Spleen (tissue), 11 donors: ENCODE measurements at regions not wholly inside any gene's neighbourhood (a gene's known extent, or its start where the extent isn't known, plus 50 kb on each side); places are given as distances from the start of the nearest gene placed in this dataset.
"Not testable (repeated sequence)": the region's sequence is repeated elsewhere in the genome, so short reads cannot be mapped to it uniquely, and the experiment has no call there.

Experiments used
- DNase-seq: peaks from one replicate; pipeline ENCODE4 v3.0.0-alpha.2; 2020
- H3K27ac ChIP-seq, 8 donors: fragments of 200-600 bp; sonication (generic) in 7 of 8; 1 replicate in 4 of 8; 2 replicates in 4 of 8; pipeline versions ENCODE4 v1.5.0 to v1.8.0; 2016 to 2021; ENCODE audit warnings: inconsistent platforms in 4 of 8, mild to moderate bottlenecking in 4 of 8, moderate library complexity in 1 of 8
- H3K27me3 ChIP-seq, 7 donors: fragments of 200-600 bp; sonication (generic) in 6 of 7; replicated peaks in 1 of 7; 1 replicate in 4 of 7; 2 replicates in 3 of 7; pipeline versions ENCODE4 v1.5.0 to v1.8.0; 2016 to 2021; ENCODE audit warnings: inconsistent platforms in 3 of 7, mild to moderate bottlenecking in 1 of 7
- H3K36me3 ChIP-seq, 6 donors: fragments of 200-600 bp; sonication (generic) in 5 of 6; 1 replicate in 4 of 6; 2 replicates in 2 of 6; pipeline versions ENCODE4 v1.5.0 to v1.8.0; 2016 to 2021; ENCODE audit warnings: inconsistent platforms in 2 of 6
- H3K4me1 ChIP-seq, 6 donors: fragments of 200-600 bp; sonication (generic) in 5 of 6; 1 replicate in 3 of 6; 2 replicates in 3 of 6; pipeline versions ENCODE4 v1.5.0 to v1.8.0; 2016 to 2021; ENCODE audit warnings: inconsistent platforms in 3 of 6
- H3K4me3 ChIP-seq, 8 donors: fragments of 200-600 bp; sonication (generic) in 7 of 8; 1 replicate in 4 of 8; 2 replicates in 4 of 8; pipeline versions ENCODE4 v1.5.0 to v1.8.0; 2016 to 2021; ENCODE audit warnings: inconsistent platforms in 4 of 8, mild to moderate bottlenecking in 4 of 8, moderate library complexity in 2 of 8
- H3K9me3 ChIP-seq, 8 donors: fragments of 200-600 bp; sonication (generic) in 7 of 8; 1 replicate in 4 of 8; 2 replicates in 4 of 8; pipeline versions ENCODE4 v1.5.0 to v1.8.0; 2016 to 2021; ENCODE audit warnings: inconsistent platforms in 4 of 8
- CTCF ChIP-seq, 11 experiments: fragments of 200-600 bp in 7 of 11; fragments of 450-650 bp in 4 of 11; sonication (generic) in 4 of 11; IDR thresholded peaks in 8 of 11; conservative IDR thresholded peaks in 3 of 11; 1 replicate in 7 of 11; 2 replicates in 4 of 11; pipeline versions ENCODE4 v1.4.0 to v1.8.0; 2016 to 2021; ENCODE audit warnings: antibody characterized with exemption in 11 of 11, inconsistent platforms in 4 of 11, mild to moderate bottlenecking in 1 of 11
- POLR2A ChIP-seq, 3 donors: fragments of 450-650 bp; IDR thresholded peaks; one replicate each; pipeline ENCODE4 v1.5.1; 2017; ENCODE audit warnings: antibody characterized with exemption in 3 of 3, mild to moderate bottlenecking in 1 of 3
- POLR2AphosphoS5 ChIP-seq, 3 donors: sonication (generic); formaldehyde crosslinking; IDR thresholded peaks; one replicate each; pipeline ENCODE4 v1.5.1; 2017; ENCODE audit warnings: antibody characterized with exemption in 3 of 3
- WGBS, 5 donors: extraction: QIAGEN DNeasy Blood & Tissue Kit in 3 of 5; methylation state at CpG; one replicate each; pipeline versions ENCODE4 v1.1.5 to v1.1.7; 2013 to 2018; 5-methylcytosine and 5-hydroxymethylcytosine counted together
- intact Hi-C: fragments of 100-400 bp; cut with DNase I; formaldehyde crosslinking; loops from one replicate; pipeline ENCODE4 v1.15.0; 2023; ENCODE audit warnings: low total_unique reads
- donor health status: healthy with polysubstance abuse.
- donor health status: DM: no; HTN: no; CAD: no; lungs with moderate emphysema.
- donor health status: DM: no; HTN: no; CAD: no.
- donor health status: Bipolar disorder and iron deficiency.
- donor health status: healthy.
- donor health status: DM: no; HTN: no; CAD: no.
- donor health status: DM: yes; HTN: yes; CAD: no.

- DNase-seq, result no peak
- Histone ChIP-seq H3K4me3 (no peak overlapping the region), H3K27ac (no peak overlapping the region), H3K27me3 (no peaks in the 10 kb centered on the region), H3K4me1 (peaks cover 0 to 12% (median 2%) of the 10 kb centered on the region in 6 donors), H3K9me3 (no peaks in the 10 kb centered on the region), H3K36me3 (no peaks in the 10 kb centered on the region)
- 97 to 100% (median 99%) methylated on average over 2 of the region's 2 CpGs for WGBS, 5 donors
- TF ChIP-seq POLR2AphosphoS5 (IDR thresholded peaks at IDR 0.05) (no peak), CTCF (IDR thresholded peaks at IDR 0.05 in 8 of 11, conservative IDR thresholded peaks at IDR 0.05 in 3 of 11) (no peak), POLR2A (IDR thresholded peaks at IDR 0.05) (no peak)
- intact Hi-C loops, result no loop called here
Measured at GRCh38 chr15:67948215-67948614, 105.9 kb upstream of the PIAS1 start.

- H3K9me3 ChIP-seq, H3K4me3 ChIP-seq, intact Hi-C loops, H3K36me3 ChIP-seq, DNase-seq, H3K27me3 ChIP-seq, H3K27ac ChIP-seq: not testable (repeated sequence)
- peaks cover 0 to 12% (median under 1%) of the 10 kb centered on the region in 6 donors for H3K4me1 ChIP-seq
- 76 to 88% (median 79%) methylated on average over 3 of the region's 3 CpGs for WGBS, 5 donors
Measured at GRCh38 chr15:67951187-67951586, 102.9 kb upstream of the PIAS1 start.

GRCh38 chr15:67953299-67953698 is 100.8 kb upstream of the PIAS1 start:
- 55 to 65% (median 61%) methylated on average over 2 of the region's 2 CpGs for WGBS, 5 donors
- Histone ChIP-seq H3K27ac (no peak overlapping the region), H3K4me3 (no peak overlapping the region), H3K27me3 (no peaks in the 10 kb centered on the region), H3K9me3 (no peaks in the 10 kb centered on the region), H3K36me3 (no peaks in the 10 kb centered on the region), H3K4me1 (peaks cover 0 to 7% (median 0%) of the 10 kb centered on the region in 6 donors)
- intact Hi-C loops, result no loop called here
- no peak for TF ChIP-seq CTCF (IDR thresholded peaks at IDR 0.05 in 8 of 11, conservative IDR thresholded peaks at IDR 0.05 in 3 of 11)
- TF ChIP-seq POLR2AphosphoS5 (IDR thresholded peaks at IDR 0.05), result no peak
- TF ChIP-seq POLR2A (IDR thresholded peaks at IDR 0.05), result no peak
- no peak for DNase-seq

GRCh38 chr15:67955252-67955651 is 98.9 kb upstream of the PIAS1 start:
- 35 to 51% (median 48%) methylated on average over 6 of the region's 6 CpGs for WGBS, 5 donors
- no peak overlapping the region for H3K27ac ChIP-seq
- no peaks in the 10 kb centered on the region for H3K36me3 ChIP-seq
- H3K9me3 ChIP-seq, result no peaks in the 10 kb centered on the region
- no peak for TF ChIP-seq CTCF (IDR thresholded peaks at IDR 0.05 in 8 of 11, conservative IDR thresholded peaks at IDR 0.05 in 3 of 11)
- no peak for TF ChIP-seq POLR2A (IDR thresholded peaks at IDR 0.05)
- TF ChIP-seq POLR2AphosphoS5 (IDR thresholded peaks at IDR 0.05), result no peak
- intact Hi-C loops, result no loop called here
- H3K4me1 ChIP-seq, result peaks cover 0 to 7% (median 0%) of the 10 kb centered on the region in 6 donors
- DNase-seq, result no peak
- no peaks in the 10 kb centered on the region for H3K27me3 ChIP-seq
- H3K4me3 ChIP-seq, result no peak overlapping the region
